ENCODE measurements at regions not wholly inside any gene's neighbourhood (a gene's known extent, or its start where the extent isn't known, plus 50 kb on each side); places are given as distances from the start of the nearest gene placed in this dataset.

DNA sequence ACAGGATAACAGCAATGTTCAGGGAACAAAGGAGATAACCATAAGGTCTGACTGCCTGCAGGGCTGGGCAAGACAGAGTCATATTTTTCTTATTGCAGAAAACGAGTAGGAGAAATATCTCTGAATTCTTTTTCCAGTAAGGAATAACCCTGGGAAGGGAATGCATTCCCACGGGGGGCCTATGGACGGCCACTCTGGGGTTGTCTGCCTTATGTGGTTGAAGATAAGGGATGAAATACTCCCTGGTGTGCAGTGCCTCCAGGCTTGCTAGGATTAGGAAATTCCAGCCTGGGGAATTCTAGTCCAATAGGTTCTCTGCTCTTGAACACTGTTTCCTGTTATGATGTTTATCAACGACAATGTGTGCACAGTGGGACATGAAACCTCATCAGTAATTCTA, 185.3 kb upstream of the HSFY2 start (continued):
- TF ChIP-seq, protein P1, sequence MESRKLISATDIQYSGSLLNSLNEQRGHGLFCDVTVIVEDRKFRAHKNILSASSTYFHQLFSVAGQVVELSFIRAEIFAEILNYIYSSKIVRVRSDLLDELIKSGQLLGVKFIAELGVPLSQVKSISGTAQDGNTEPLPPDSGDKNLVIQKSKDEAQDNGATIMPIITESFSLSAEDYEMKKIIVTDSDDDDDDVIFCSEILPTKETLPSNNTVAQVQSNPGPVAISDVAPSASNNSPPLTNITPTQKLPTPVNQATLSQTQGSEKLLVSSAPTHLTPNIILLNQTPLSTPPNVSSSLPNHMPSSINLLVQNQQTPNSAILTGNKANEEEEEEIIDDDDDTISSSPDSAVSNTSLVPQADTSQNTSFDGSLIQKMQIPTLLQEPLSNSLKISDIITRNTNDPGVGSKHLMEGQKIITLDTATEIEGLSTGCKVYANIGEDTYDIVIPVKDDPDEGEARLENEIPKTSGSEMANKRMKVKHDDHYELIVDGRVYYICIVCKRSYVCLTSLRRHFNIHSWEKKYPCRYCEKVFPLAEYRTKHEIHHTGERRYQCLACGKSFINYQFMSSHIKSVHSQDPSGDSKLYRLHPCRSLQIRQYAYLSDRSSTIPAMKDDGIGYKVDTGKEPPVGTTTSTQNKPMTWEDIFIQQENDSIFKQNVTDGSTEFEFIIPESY (IDR thresholded peaks at IDR 0.05; ENCODE audit: extremely low read depth, insufficient replicate concordance, low read length) = no peak

- H3K9ac ChIP-seq (ENCODE audit: low read length) = no peak overlapping the region
- no TSS peak for BruUV-seq (replicated peaks)
- H2AFZ ChIP-seq (ENCODE audit: low read depth, low read length, poor library complexity, severe bottlenecking) = no peak overlapping the region
- no peaks in the 10 kb centered on the region for H3K36me3 ChIP-seq (ENCODE audit: control insufficient read depth in 1 of 2, insufficient read depth in 2 of 2, low read length in 2 of 2)
- no peak overlapping the region for H3K4me2 ChIP-seq (ENCODE audit: low read length)
- ChIA-PET RAD21 (ENCODE audit: low non-redundant PET in 1 of 2, low total read pairs in 2 of 2, uncharacterized antibody in 2 of 2, unreplicated experiment in 2 of 2) (no interaction called here), POLR2A (no interaction called here), CTCF (no interaction called here)
- no peaks in the 10 kb centered on the region for H3K27me3 ChIP-seq (ENCODE audit: insufficient read depth, low read length)
- H3K4me3 ChIP-seq (replicated peaks in 1 of 2; ENCODE audit: low read depth in 1 of 2, low read length in 2 of 2) = no peak overlapping the region
- TF ChIP-seq TCF7L2 (IDR thresholded peaks at IDR 0.05; ENCODE audit: borderline replicate concordance, extremely low read depth, insufficient read depth, insufficient read length) = no peak
- TF ChIP-seq SP1 (IDR thresholded peaks at IDR 0.05; ENCODE audit: low read depth) = no peak
- no peak for TF ChIP-seq POLR2AphosphoS5 (IDR thresholded peaks at IDR 0.05; ENCODE audit: low read depth, low read length)
- TF ChIP-seq JUND (IDR thresholded peaks at IDR 0.05) = no peak
- no peak for TF ChIP-seq ATF3 (IDR thresholded peaks at IDR 0.05)
- TF ChIP-seq ELF1 (IDR thresholded peaks at IDR 0.05; ENCODE audit: borderline replicate concordance, low read depth) = no peak
- TF ChIP-seq ZFX (IDR thresholded peaks at IDR 0.05) = no peak
- no peak for TF ChIP-seq RAD21 (IDR thresholded peaks at IDR 0.05; ENCODE audit: low read depth)
- TF ChIP-seq SIN3A (IDR thresholded peaks at IDR 0.05; ENCODE audit: low read depth) = no peak
- TF ChIP-seq EGR1 (IDR thresholded peaks at IDR 0.05; ENCODE audit: low read depth) = no peak
- H3K4me1 ChIP-seq (ENCODE audit: control insufficient read depth in 1 of 2, insufficient read depth in 2 of 2, low read length in 2 of 2) = peaks cover 0 to 5% of the 10 kb centered on the region in 2 experiments; a peak in 1 of 4 replicates
- ATAC-seq = no peak
- H4K20me1 ChIP-seq (ENCODE audit: insufficient read depth) = no peaks in the 10 kb centered on the region
- no peak for DNase-seq (ENCODE audit: low read depth, low spot score)
- no peak overlapping the region for H3K27ac ChIP-seq (ENCODE audit: low read depth, low read length)
- intact Hi-C loops (cut with micrococcal nuclease) = no loop called here
- H3K9me2 ChIP-seq (ENCODE audit: insufficient read depth) = no peaks in the 10 kb centered on the region
- no peaks in the 10 kb centered on the region for H3K79me2 ChIP-seq (ENCODE audit: insufficient read depth, low read length)
- H3K9me3 ChIP-seq (ENCODE audit: control insufficient read depth in 1 of 2, insufficient read depth in 1 of 2, low read depth in 1 of 2, low read length in 2 of 2) = no peaks in the 10 kb centered on the region
Measured at GRCh38 chrY:18951657-18952435, 178.3 kb upstream of the HSFY2 start.
